GM12865 (cell line): ENCODE measurements at regions not wholly inside any gene's neighbourhood (a gene's known extent, or its start where the extent isn't known, plus 50 kb on each side); places are given as distances from the start of the nearest gene placed in this dataset.
A peak's percentile ranks its signal among the peaks of the same experiment; 100 is the strongest.

Source experiments
- DNase-seq: peaks from one replicate; pipeline ENCODE4 v3.0.0; 2010; ENCODE audit warnings: low read depth
- H3K4me3 ChIP-seq: 2 replicates; pipeline ENCODE4 v1.5.1; 2011; ENCODE audit warnings: mild to moderate bottlenecking, low read depth, low read length, control low read depth
- TF ChIP-seq, protein P1 (sequence below): IDR thresholded peaks from 2 replicates; pipeline ENCODE4 v1.5.1; 2011; ENCODE audit warnings: low read length, control low read depth, low read depth, inconsistent platforms; ENCODE audit not compliant: insufficient read depth; ENCODE audit errors: missing control alignments

DNA sequence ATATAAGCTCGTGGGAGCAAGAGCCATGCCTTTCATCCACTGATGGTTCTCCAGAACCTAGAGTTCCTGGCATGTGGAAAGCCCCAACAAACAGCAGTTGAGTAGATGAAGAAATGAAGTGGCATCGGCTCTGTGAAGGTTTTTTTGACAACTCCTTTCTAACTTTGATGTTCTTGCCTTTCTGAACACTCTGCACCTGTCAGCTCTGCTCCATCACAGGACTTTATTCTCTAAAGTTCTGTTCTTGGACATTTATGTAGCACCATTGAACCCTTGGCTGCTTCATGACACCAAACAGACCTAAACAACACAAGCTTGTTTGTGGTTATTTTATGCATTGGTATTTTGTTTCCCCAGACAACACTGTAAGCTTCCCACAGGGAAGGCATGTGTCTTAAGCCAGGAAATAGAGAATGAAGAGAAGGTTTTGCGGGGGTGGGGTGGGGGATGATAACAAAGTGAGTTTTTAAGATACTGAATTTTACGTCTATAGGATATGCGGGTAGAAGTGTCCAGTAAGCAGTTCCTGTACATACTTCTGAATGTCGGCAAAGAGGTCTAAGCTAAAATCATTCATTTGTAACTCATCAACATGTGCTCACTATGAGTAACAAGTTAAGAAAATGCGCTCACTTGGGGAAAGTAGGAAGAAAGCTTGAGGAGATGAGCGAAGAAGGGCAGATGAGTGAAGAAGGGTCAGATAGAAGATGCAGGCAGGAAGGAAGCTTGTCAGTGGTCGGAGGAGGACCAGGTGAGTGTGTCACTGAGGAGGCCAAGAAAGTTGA lies 146.0 kb upstream of the PLEKHG7 start:
- TF ChIP-seq, protein P1, sequence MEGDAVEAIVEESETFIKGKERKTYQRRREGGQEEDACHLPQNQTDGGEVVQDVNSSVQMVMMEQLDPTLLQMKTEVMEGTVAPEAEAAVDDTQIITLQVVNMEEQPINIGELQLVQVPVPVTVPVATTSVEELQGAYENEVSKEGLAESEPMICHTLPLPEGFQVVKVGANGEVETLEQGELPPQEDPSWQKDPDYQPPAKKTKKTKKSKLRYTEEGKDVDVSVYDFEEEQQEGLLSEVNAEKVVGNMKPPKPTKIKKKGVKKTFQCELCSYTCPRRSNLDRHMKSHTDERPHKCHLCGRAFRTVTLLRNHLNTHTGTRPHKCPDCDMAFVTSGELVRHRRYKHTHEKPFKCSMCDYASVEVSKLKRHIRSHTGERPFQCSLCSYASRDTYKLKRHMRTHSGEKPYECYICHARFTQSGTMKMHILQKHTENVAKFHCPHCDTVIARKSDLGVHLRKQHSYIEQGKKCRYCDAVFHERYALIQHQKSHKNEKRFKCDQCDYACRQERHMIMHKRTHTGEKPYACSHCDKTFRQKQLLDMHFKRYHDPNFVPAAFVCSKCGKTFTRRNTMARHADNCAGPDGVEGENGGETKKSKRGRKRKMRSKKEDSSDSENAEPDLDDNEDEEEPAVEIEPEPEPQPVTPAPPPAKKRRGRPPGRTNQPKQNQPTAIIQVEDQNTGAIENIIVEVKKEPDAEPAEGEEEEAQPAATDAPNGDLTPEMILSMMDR, result no peak
- DNase-seq, result peak; percentile 88
- peak overlapping the region; percentile 94 for H3K4me3 ChIP-seq

DNA sequence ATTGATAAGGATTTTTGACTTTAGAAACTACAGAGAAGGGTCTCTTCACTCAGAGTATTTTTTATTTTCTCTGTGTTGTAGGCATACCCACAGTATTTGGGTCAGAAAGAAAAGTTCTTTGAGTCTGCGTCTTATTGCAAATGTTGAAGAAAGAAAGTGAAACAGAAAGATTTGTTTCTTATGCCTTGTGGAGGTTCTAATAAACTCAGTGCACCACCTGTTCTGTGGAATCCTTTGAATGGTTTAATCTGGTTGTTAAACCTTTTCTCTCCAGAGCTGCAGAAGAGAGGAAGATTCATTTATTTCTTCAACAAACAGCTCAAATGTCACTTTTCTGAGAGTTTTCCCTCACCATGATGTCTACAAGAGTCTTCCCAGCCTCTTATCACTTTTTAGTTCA lies 146.6 kb upstream of the PLEKHG7 start:
- peak overlapping the region; percentile 94 for H3K4me3 ChIP-seq
- peak; percentile 80 for DNase-seq
- TF ChIP-seq, protein P1, result no peak

DNA sequence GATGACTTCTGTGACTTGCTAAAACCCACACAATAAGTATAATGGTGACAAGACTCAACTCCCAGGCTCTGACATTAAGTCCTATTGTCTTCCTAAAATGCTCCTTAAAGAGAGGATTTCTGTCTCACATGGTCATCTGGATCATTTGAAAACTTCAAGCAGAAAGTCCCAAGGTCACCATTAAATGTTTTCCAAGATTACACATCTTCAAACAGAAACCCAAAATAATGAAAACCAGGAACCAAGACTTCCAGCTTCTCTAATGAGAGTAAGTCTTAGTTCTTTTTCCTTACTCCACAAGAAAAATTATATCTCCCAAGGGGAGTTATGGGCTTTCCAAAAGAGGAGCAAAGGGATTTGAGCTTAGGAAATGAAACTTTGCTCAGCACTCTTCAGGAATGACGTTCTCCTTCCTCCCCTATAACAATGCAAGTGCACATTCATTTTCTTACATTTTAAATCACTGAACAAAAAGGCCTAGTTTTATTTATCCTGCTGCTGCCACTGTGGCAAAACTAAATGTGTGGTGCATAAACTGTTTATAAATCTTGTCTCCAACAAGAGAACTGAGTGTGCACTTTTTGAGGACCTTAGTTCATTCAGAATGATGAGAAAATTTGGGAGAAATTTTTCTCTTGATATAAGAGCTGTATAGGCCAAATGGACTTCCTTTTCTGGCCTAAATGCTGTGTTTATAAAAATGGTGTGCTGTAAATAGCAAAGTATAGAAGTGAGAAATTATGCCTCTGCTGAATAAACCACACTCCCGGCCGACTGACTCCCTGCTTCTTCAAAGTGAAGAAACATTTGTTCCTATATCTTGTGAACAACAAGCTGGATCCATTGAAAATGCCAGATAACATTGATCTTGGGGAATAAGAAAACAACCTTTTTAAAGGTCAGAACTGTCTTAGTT lies 148.4 kb upstream of the PLEKHG7 start:
- DNase-seq, result no peak
- peak overlapping the region; percentile 61 for H3K4me3 ChIP-seq
- TF ChIP-seq, protein P1, result no peak

DNA sequence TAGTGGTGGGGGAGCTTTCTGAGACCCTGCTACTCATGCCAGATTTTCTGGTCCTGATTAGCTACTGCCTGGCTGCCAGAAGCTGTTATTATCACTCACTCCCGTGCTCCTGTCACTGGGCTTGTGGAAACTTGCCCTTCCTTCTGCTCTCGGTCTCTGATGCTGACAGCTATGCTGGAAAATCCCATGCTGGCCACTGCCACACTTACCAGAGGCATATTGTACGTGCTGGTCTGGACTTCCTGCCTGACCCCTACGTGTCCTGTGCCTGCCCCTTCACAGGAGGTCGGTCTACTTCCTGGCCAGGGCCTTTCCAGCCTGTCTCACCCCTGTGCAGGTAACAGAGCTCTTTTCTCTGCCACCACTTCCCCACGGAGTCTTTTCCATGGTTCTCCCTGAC lies 149.4 kb upstream of the PLEKHG7 start:
- peak; percentile 90 for DNase-seq
- TF ChIP-seq, protein P1, result no peak
- peak overlapping the region; percentile 61 for H3K4me3 ChIP-seq

DNA sequence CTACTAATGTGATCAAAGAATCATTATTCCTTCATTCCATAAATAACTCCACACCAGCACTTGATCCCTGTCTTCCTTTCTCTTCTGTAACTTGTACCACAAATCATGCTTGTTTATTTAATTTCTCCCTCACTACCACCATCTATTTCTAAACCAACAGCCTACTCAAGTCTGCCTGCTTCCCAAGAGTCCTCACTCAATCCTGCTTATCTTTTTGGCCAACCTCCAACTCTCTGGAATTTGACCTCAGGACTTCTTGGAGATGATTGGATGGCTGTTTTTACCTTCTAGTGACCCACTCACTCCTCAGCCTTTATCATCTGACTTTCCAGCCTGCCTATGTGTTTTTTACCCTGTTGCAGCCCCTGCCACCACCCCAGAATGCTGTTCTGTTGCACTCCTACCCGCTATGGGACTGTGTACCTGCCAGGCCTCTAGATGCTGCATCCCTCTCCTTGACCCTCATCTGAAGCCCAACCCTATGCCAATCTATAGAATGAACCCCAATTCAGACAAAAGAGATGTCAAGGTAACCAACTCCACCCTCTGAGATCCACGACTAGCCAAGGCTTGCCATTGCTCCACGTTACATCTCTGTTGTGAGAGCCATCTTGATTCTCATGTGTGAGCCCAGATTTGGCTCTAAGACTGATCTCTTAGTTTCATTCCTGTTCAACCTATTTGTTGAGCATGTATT lies 150.2 kb upstream of the PLEKHG7 start:
- DNase-seq, result no peak
- H3K4me3 ChIP-seq, result peak overlapping the region; percentile 61
- TF ChIP-seq, protein P1, result no peak

DNA sequence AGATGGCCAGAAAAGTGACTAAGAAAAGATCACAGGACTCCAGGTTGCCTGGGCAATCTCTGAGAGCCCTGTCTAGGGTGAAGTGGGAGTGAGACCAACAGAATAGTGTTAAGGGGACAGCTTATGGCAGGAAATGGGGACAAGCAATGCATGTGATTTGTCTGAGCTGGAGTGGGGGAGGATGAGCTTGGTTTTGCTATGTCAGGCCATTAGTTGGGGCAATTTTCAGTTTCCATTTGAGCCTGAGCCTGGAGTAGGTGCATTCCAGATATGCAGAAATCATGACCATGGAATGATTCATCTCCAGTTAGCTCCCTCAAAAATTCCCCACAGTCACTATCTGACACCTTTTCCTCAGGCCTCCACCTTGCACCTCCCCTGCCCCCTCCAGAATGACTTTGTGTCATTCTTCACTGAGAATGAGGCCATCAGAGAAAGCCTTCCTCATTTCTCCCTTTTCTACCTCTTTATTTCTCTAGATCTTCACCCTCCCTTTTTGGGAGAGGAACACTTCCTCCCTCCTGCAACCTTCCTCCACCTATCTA lies 150.9 kb upstream of the PLEKHG7 start:
- TF ChIP-seq, protein P1, result no peak
- peak overlapping the region; percentile 8; the same call in 1 of the 2 replicates for H3K4me3 ChIP-seq
- DNase-seq, result peak; percentile 97
